Keratinocyte (primary cell): ENCODE measurements at regions not wholly inside any gene's neighbourhood (a gene's known extent, or its start where the extent isn't known, plus 50 kb on each side); places are given as distances from the start of the nearest gene placed in this dataset.

Experiments
- DNase-seq: peaks from one replicate; pipeline ENCODE4 v3.0.0-alpha.2; 2011; ENCODE audit warnings: low read depth, missing footprints, low spot score
- FAIRE-seq: peaks from 2 replicates; lab custom pipeline; 2011; peaks lifted over from hg19 to GRCh38; lab: Jason Lieb, UNC
- H2AFZ ChIP-seq: 2 replicates; pipeline ENCODE4 v1.6.0; 2012; ENCODE audit warnings: low read length, control low read depth, inconsistent platforms; ENCODE audit not compliant: control insufficient read depth
- H3K27ac ChIP-seq: 2 replicates; pipeline ENCODE4 v1.5.1; 2011; ENCODE audit warnings: low read length; ENCODE audit not compliant: control insufficient read depth, insufficient read depth
- H3K27me3 ChIP-seq: 3 replicates; pipeline ENCODE4 v1.6.0; 2011; ENCODE audit warnings: low read length; ENCODE audit not compliant: control insufficient read depth, insufficient read depth; ENCODE audit errors: extremely low read depth
- H3K36me3 ChIP-seq, 2 experiments: 2 replicates in 1 of 2; 3 replicates in 1 of 2; pipeline ENCODE4 v1.5.1; 2011; ENCODE audit warnings: low read length in 2 of 2, mild to moderate bottlenecking in 1 of 2; ENCODE audit not compliant: control insufficient read depth in 2 of 2, insufficient read depth in 2 of 2; ENCODE audit errors: extremely low read depth in 1 of 2
- H3K4me1 ChIP-seq: 3 replicates; pipeline ENCODE4 v1.5.1; 2011; ENCODE audit warnings: low read length; ENCODE audit not compliant: control insufficient read depth, insufficient read depth; ENCODE audit errors: extremely low read depth
- H3K4me2 ChIP-seq: 3 replicates; pipeline ENCODE4 v1.6.0; 2011; ENCODE audit warnings: low read depth, low read length; ENCODE audit not compliant: control insufficient read depth, insufficient read depth; ENCODE audit errors: extremely low read depth
- H3K4me3 ChIP-seq, 3 experiments: fragments of 200-600 bp in 1 of 3; sonication (generic) in 1 of 3; 2 replicates in 2 of 3; 3 replicates in 1 of 3; pipeline ENCODE4 v1.5.1; 2011 to 2016; ENCODE audit warnings: low read length in 3 of 3, mild to moderate bottlenecking in 3 of 3, control low read depth in 2 of 3, inconsistent platforms in 1 of 3, low read depth in 1 of 3, mixed read lengths in 1 of 3, mixed run types in 1 of 3, moderate library complexity in 1 of 3; ENCODE audit not compliant: control insufficient read depth in 2 of 3, insufficient read depth in 2 of 3; ENCODE audit errors: extremely low read depth in 1 of 3
- H3K79me2 ChIP-seq: 2 replicates; pipeline ENCODE4 v1.6.0; 2012; ENCODE audit warnings: low read length; ENCODE audit not compliant: control insufficient read depth, insufficient read depth
- H3K9ac ChIP-seq: 3 replicates; pipeline ENCODE4 v1.6.0; 2011; ENCODE audit warnings: low read length; ENCODE audit not compliant: control insufficient read depth, insufficient read depth; ENCODE audit errors: extremely low read depth
- H3K9me1 ChIP-seq: 3 replicates; pipeline ENCODE4 v1.6.0; 2011; ENCODE audit warnings: low read length; ENCODE audit not compliant: control insufficient read depth, insufficient read depth; ENCODE audit errors: extremely low read depth
- H3K9me3 ChIP-seq: 2 replicates; pipeline ENCODE4 v1.5.1; 2012; ENCODE audit warnings: low read depth, low read length; ENCODE audit not compliant: control insufficient read depth
- H4K20me1 ChIP-seq: 3 replicates; pipeline ENCODE4 v1.6.0; 2011; ENCODE audit warnings: low read length; ENCODE audit not compliant: control insufficient read depth, insufficient read depth; ENCODE audit errors: extremely low read depth
- CTCF ChIP-seq, 3 experiments: IDR thresholded peaks in 1 of 3; conservative IDR thresholded peaks in 1 of 3; optimal IDR thresholded peaks in 1 of 3; 2 replicates in 2 of 3; 3 replicates in 1 of 3; pipeline versions ENCODE3 to v1.5.1; 2011; ENCODE audit warnings: low read length in 3 of 3, mild to moderate bottlenecking in 3 of 3, moderate library complexity in 2 of 3, control low read depth in 1 of 3, inconsistent platforms in 1 of 3; ENCODE audit not compliant: insufficient read depth in 2 of 3; ENCODE audit errors: extremely low read depth in 1 of 3
- EZH2 ChIP-seq: IDR thresholded peaks from one replicate; pipeline ENCODE4 v1.6.1; 2012; ENCODE audit warnings: inconsistent platforms, mild to moderate bottlenecking, low read length, moderate library complexity
- dilution Hi-C: fragments of 300-500 bp; cut with MboI; formaldehyde crosslinking; loops from one replicate; pipeline ENCODE4 v1.7.0; 2020; ENCODE audit warnings: low sequenced_read_pairs; ENCODE audit not compliant: extremely low pct_ligation_motif_present

GRCh38 chr22:48692734-48693376 is 1134.8 kb downstream of the BRD1 start:
- H3K79me2 ChIP-seq, result no peaks in the 10 kb centered on the region

GRCh38 chr22:48691431-48691851 is 1136.2 kb downstream of the BRD1 start:
- Histone ChIP-seq H4K20me1 (no peaks in the 10 kb centered on the region), H2AFZ (no peak overlapping the region), H3K9me3 (peaks cover 18% of the 10 kb centered on the region), H3K27ac (no peak overlapping the region), H3K4me2 (no peak overlapping the region), H3K79me2 (no peaks in the 10 kb centered on the region), H3K4me3 (no peak overlapping the region), H3K9me1 (no peaks in the 10 kb centered on the region), H3K27me3 (no peaks in the 10 kb centered on the region), H3K36me3 (no peaks in the 10 kb centered on the region), H3K9ac (no peak overlapping the region), H3K4me1 (no peaks in the 10 kb centered on the region)
- FAIRE-seq, result no peak
- no peak for TF ChIP-seq EZH2
- no peak for TF ChIP-seq CTCF (optimal IDR thresholded peaks at IDR 0.05 in 1 of 3, IDR thresholded peaks at IDR 0.05 in 1 of 3, conservative IDR thresholded peaks at IDR 0.05 in 1 of 3; ENCODE audit: extremely low read depth in 1 of 3, insufficient read depth in 2 of 3, low read length in 3 of 3)
- dilution Hi-C loops, result no loop called here
- no peak for DNase-seq

More at GRCh38 chr22:48692734-48693376, 1134.8 kb downstream of the BRD1 start:
- no peaks in the 10 kb centered on the region for H3K4me1 ChIP-seq
- dilution Hi-C loops, result no loop called here
- H4K20me1 ChIP-seq, result no peaks in the 10 kb centered on the region
- DNase-seq (no peak), FAIRE-seq (no peak)
- H3K27ac ChIP-seq, result no peak overlapping the region
- H3K9me3 ChIP-seq, result peaks cover 21% of the 10 kb centered on the region
- H3K9ac ChIP-seq, result no peak overlapping the region
- no peaks in the 10 kb centered on the region for H3K27me3 ChIP-seq
- no peak overlapping the region for H2AFZ ChIP-seq
- H3K36me3 ChIP-seq, result no peaks in the 10 kb centered on the region
- no peak overlapping the region for H3K4me3 ChIP-seq
- H3K9me1 ChIP-seq, result no peaks in the 10 kb centered on the region
- H3K4me2 ChIP-seq, result no peak overlapping the region
- no peak for TF ChIP-seq CTCF (optimal IDR thresholded peaks at IDR 0.05 in 1 of 3, IDR thresholded peaks at IDR 0.05 in 1 of 3, conservative IDR thresholded peaks at IDR 0.05 in 1 of 3; ENCODE audit: extremely low read depth in 1 of 3, insufficient read depth in 2 of 3, low read length in 3 of 3)
- no peak for TF ChIP-seq EZH2
